HG03378 (cell line): ENCODE measurements at regions not wholly inside any gene's neighbourhood (a gene's known extent, or its start where the extent isn't known, plus 50 kb on each side); places are given as distances from the start of the nearest gene placed in this dataset.

Experiments used
- ATAC-seq: cut with Tn5 transposase; IDR thresholded peaks from one replicate; pipeline ENCODE4 v1.9.1; 2021; ENCODE audit warnings: mild to moderate bottlenecking, moderate library complexity; ENCODE audit not compliant: unreplicated experiment

DNA sequence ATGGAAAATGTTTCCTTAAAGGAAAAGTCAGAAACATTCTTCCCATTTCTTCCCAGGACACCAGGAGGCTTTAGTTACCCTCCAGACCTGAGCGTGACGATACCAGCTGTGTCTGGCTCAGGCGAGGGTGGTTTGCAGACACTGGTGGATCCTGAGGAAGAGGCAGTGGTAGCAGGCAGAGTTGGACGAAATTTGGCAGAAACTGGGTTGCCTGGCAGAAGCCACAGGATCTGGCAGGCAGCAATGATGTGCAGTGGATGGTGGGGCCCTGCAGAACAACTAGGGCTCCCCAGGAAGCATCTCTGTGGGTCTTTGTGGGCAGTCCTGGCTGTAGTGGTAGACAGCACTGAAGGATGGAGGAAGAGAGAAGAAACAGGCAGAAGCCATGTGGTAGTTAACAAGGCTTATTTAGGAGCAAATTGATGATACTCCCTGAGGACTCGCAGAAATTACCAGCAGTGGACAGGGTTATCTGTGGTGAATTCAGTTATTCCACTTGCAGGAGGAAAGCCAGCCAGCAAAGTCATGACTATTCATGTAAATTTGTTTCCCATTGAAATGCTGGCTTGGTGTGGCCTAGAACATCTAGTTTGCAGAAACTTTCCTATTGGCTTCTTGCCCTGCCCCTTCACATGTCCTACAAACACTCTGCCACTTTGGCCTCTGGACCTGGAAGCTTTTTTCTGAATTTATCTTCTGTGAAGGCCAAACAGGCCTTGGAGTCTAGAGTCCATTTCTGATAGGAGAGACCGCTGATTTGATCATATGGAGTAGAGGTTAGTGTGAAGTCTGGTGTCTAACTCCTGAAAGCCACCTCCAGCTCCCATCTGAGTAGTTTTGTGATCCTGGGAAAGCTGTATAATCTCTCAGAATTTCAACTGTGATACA lies 212.0 kb downstream of the DMRT2 start:
- ATAC-seq, result no peak

DNA sequence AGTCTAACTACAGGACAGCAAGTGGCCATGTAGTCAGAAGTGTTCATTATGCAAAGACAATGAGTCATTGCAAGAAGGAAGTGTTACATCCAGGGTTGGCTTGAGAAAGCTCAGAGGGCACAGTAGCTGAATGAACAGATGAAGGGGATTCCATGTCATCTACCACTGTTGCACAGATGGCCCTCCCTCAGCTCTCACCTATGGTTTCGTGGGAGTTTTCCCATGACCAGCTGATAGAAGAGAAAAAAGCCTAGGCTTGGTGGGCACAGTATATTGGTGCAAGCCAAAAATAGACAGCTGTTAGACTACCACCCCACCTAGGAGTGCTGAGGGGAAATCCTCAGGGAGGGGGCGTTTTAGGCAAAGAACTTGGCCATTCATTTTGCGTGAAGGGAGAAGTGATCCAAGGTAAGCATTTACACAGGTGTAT lies 217.0 kb downstream of the DMRT2 start:
- ATAC-seq, result peak; percentile 93

GRCh38 chr9:1267581-1267980 lies 217.4 kb downstream of the DMRT2 start:
- no peak for ATAC-seq

GRCh38 chr9:1269533-1270315 lies 219.6 kb downstream of the DMRT2 start:
- ATAC-seq, result no peak

DNA sequence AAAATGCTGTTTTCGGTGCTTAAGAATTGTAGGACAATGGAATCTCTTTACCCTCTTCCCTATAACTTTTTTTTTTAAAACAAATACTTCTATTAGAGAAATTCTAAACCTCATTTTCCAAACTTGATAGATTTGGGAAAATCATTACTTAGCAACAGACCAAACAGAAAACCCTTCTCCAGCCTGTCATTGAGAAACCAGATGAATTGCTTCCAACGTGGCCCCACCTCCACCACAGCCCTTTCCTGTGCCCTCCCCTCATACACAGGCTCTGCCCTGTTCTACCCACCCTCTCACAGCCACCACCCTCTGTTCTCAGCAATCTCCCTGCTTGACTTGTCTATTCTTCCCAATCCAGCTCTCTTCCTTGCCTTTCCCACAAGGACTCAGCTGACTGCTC lies 221.2 kb downstream of the DMRT2 start:
- no peak for ATAC-seq

- ATAC-seq, result no peak
These were observed 221.6 kb downstream of the DMRT2 start for GRCh38 chr9:1271786-1272185.

DNA sequence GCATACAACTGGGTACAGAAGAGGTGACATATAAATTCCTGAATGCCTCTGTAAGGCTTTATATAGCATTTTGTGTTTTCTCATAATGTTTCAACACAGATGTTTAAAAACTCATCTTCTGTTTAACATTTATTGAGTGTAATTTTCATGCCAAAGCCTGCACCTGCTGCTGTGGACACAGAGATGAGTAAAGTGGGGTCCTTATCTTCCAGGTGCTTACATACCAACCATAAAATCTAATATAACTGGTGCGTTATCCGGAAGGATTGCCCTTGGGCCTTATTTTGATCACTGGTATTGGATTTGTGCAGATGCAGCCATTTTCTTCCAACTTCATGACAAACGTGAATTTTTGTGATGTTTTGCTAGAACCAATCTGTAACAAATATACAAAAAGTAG lies 222.3 kb downstream of the DMRT2 start:
- no peak for ATAC-seq

DNA sequence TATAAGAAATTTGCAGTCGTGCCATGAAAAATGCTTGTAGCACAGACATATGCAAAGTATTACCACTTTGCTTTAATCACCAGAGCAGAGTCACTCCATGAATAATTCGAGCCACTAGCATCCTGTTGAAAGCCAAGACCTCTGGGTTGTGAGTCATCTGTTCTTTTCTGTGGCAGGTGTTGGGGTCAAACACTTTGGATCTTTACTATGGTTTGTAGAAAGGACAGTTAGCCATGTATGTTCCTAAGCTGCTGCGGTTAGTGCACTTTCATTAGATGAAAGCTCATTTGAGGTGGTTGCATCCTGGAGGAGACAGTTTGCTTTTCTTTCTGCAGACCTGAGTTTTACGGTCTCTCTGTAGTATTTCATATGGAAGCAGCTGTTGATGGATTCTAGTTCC lies 223.7 kb downstream of the DMRT2 start:
- ATAC-seq, result no peak

- no peak for ATAC-seq
These were observed 224.2 kb downstream of the DMRT2 start for GRCh38 chr9:1274334-1274733.

DNA sequence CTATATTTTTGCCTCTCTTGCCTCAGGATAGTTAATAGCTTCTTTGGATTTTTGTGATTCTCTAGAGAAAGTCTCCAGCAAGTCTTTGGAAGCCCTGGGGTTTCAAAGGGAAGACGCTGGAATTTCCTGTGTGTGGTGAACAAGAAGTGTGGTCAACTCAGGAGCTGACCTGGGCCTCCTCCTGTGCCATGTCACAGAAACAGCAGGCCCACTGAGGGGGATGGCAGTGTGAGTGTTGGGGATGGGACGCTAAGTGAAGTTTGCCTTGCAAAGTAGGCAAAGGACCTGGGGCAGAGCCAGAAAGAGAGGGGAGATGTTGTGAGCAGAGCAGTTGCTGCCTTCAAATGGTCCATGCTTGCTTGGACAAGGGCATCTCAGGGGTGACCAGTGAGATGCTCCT lies 226.3 kb downstream of the DMRT2 start:
- ATAC-seq, result no peak

- no peak for ATAC-seq
These were observed 234.6 kb downstream of the DMRT2 start for GRCh38 chr9:1284727-1285126.

DNA sequence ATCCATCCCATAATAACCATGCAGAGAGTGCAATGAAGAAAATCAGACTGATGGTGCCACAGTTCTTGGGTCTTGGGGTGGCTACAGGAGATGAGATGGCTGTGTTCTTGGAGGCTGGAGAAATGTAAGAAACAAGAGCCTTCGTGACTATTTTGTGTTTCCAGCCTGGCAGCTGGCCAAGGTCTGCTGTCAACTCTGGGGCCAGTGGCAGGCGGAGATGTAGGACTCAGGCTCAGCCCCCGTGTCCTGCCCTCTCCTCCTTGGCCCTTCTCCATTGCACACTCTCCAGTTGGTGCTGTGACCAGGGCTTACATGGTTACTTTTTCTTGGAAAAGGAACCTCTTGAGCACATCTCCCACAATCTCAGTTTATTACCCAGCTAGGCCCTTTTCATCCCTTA lies 235.4 kb downstream of the DMRT2 start:
- no peak for ATAC-seq

- no peak for ATAC-seq
These were observed 242.2 kb downstream of the DMRT2 start for GRCh38 chr9:1292384-1292783.

- ATAC-seq, result no peak
These were observed 244.6 kb downstream of the DMRT2 start for GRCh38 chr9:1294641-1295258.

GRCh38 chr9:1296331-1296730 lies 246.2 kb downstream of the DMRT2 start:
- ATAC-seq, result no peak

- no peak for ATAC-seq
These were observed 247.9 kb downstream of the DMRT2 start for GRCh38 chr9:1298046-1298445.

GRCh38 chr9:1300941-1301340 lies 250.8 kb downstream of the DMRT2 start:
- ATAC-seq, result no peak

- no peak for ATAC-seq
These were observed 253.8 kb downstream of the DMRT2 start for GRCh38 chr9:1303932-1304331.

DNA sequence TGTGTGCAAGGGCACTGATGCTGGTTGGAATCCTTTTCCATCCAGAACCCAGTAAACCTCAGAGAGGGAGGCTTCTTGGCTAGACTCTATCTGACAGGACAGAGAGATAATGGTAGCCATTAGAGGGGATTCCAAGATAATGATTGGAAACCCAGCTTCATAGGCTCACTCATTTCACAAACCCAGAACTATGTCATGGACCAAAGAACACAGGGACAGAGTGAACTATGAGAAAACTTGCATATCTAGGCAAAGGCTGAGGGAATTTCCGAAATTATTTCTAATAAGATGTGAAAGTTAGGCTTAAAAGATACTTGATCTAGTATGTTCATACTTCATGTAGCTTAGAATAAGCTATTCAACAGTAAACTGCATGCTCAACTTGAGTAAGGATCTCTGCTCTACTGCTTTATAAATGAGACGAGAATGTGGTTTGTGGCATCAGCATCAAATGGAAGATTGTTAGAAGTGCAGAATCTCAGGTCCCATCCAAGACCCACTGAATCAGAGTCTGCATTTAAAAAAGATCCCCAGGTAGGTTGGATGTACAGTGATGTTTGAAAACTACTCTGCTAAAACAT lies 261.4 kb downstream of the DMRT2 start:
- ATAC-seq, result no peak

DNA sequence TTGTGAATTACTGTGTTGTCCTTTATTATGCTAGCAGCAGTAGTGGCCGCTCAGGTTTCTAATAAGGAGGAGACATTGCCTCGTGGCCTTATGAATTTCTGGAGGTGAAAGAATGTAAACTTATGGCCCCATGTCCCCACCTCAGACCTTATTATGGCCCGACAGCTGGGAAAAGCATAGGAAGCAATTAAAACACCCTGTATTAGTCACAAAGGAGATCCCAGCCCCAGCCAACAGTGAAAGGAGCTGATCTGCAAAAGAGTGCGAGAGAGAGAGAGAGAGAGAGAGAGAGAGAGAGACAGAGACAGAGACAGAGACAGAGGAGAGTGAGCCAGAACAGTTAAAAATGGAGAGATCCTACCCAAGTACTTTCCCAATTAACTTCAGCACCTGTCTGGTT lies 269.3 kb downstream of the DMRT2 start:
- no peak for ATAC-seq

- no peak for ATAC-seq
These were observed 269.9 kb downstream of the DMRT2 start for GRCh38 chr9:1320051-1320557.
